Peyer's patch (tissue), 4 donors: ENCODE measurements at regions not wholly inside any gene's neighbourhood (a gene's known extent, or its start where the extent isn't known, plus 50 kb on each side); places are given as distances from the start of the nearest gene placed in this dataset.

ENCODE experiments used
- DNase-seq, 3 donors: peaks; one replicate each; pipeline ENCODE4 v3.0.0-alpha.2; 2017 to 2019
- H3K27ac ChIP-seq, 4 donors: fragments of 200-600 bp; sonication (generic); one replicate each; pipeline ENCODE4 v1.5.1; 2016 to 2019
- H3K27me3 ChIP-seq, 2 donors: fragments of 200-600 bp; sonication (generic); one replicate each; pipeline ENCODE4 v1.5.1; 2019
- H3K36me3 ChIP-seq, 3 donors: fragments of 200-600 bp; sonication (generic); one replicate each; pipeline ENCODE4 v1.5.1; 2016 to 2019
- H3K4me1 ChIP-seq, 4 donors: fragments of 200-600 bp; sonication (generic); one replicate each; pipeline ENCODE4 v1.5.1; 2016 to 2019
- H3K4me3 ChIP-seq, 4 donors: fragments of 200-600 bp; sonication (generic); 1 replicate in 3 of 4; 2 replicates in 1 of 4; pipeline ENCODE4 v1.5.1; 2016 to 2019; ENCODE audit warnings: mild to moderate bottlenecking in 1 of 4
- H3K9me3 ChIP-seq, 4 donors: fragments of 200-600 bp; sonication (generic); one replicate each; pipeline ENCODE4 v1.5.1; 2016 to 2019; ENCODE audit warnings: mild to moderate bottlenecking in 1 of 4
- POLR2A ChIP-seq, 2 donors: fragments of 450-650 bp; IDR thresholded peaks; one replicate each; pipeline ENCODE4 v1.5.1; 2017; ENCODE audit warnings: antibody characterized with exemption in 2 of 2, mild to moderate bottlenecking in 2 of 2, moderate library complexity in 2 of 2
- TF ChIP-seq, protein P1 (sequence below), 6 experiments: fragments of 450-650 bp in 4 of 6; fragments of 200-600 bp in 2 of 6; sonication (generic) in 1 of 6; IDR thresholded peaks; one replicate each; pipeline ENCODE4 v1.5.1; 2017 to 2019; ENCODE audit warnings: antibody characterized with exemption in 6 of 6, mild to moderate bottlenecking in 3 of 6, moderate library complexity in 1 of 6

DNA sequence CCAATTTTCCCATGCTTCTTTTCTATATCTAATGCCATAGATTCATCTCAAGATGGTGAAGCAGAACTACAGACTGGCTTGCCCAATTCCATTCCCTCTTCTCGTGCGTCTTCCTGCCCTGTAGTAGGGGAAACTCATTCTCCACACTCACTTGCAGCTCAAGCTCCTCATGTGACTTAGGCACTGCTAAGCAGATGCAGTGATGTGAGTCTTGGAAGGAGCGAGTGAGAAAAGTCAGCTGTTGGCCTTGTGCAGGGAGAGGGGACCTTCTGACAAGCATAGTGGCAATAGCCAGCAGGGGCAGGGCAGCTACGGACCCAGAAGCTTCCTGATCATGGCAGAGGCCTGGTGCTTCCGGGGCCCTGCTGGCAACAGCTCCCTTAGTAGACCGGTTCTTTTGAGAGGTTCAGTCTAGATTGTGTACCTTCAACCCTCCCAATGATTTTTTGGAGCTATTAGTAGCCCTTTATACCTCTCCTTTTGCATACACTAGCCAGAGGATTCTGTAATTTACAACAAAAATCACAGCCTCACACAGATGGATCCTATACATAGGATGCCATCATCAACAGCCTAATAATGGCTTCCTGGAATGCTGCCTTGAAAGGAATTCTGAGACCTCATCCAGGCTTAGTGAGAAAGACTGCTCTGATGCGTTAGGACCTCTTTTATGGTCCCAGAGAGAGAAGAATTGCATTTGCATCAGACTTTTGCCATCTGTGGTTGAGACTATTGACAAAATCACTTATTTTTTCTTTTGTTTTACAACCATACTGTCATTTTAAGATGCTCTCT, 121.5 kb upstream of the RIPOR2 start:
- no peak for TF ChIP-seq POLR2A (IDR thresholded peaks at IDR 0.05)
- TF ChIP-seq, protein P1, sequence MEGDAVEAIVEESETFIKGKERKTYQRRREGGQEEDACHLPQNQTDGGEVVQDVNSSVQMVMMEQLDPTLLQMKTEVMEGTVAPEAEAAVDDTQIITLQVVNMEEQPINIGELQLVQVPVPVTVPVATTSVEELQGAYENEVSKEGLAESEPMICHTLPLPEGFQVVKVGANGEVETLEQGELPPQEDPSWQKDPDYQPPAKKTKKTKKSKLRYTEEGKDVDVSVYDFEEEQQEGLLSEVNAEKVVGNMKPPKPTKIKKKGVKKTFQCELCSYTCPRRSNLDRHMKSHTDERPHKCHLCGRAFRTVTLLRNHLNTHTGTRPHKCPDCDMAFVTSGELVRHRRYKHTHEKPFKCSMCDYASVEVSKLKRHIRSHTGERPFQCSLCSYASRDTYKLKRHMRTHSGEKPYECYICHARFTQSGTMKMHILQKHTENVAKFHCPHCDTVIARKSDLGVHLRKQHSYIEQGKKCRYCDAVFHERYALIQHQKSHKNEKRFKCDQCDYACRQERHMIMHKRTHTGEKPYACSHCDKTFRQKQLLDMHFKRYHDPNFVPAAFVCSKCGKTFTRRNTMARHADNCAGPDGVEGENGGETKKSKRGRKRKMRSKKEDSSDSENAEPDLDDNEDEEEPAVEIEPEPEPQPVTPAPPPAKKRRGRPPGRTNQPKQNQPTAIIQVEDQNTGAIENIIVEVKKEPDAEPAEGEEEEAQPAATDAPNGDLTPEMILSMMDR (IDR thresholded peaks at IDR 0.05) = no peak

DNA sequence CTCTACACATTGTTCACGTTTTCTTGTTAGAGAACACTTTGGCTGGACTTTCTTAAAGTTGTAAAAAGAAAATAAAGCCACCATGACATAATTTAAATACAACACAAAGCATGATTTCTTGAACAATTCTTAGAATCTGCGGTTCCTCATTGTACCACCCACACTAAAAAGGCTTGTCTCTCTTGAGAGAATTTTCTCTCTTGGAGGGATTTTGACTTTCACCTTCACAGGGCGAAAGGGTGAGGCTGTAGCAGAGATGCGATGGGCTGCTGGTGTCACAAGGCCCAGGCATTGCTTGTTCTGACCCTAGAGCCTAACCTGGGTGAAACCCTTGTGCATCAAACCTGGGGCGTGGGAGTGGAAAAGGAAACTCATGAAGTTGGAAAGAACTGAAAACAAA, 122.7 kb upstream of the RIPOR2 start:
- TF ChIP-seq POLR2A (IDR thresholded peaks at IDR 0.05) = no peak
- TF ChIP-seq, protein P1 (IDR thresholded peaks at IDR 0.05) = no peak
- peaks cover 0 to 2% (median 0%) of the 10 kb centered on the region in 4 donors for H3K4me1 ChIP-seq
- no peak overlapping the region for H3K4me3 ChIP-seq
- no peaks in the 10 kb centered on the region for H3K27me3 ChIP-seq
- H3K9me3 ChIP-seq = no peaks in the 10 kb centered on the region
- H3K36me3 ChIP-seq = no peaks in the 10 kb centered on the region
- H3K27ac ChIP-seq = no peak overlapping the region
- no peak for DNase-seq

More for the DNA sequence above, 121.5 kb upstream of the RIPOR2 start:
- DNase-seq = no peak
- Histone ChIP-seq H3K36me3 (no peaks in the 10 kb centered on the region), H3K27ac (no peak overlapping the region), H3K4me1 (peaks cover 0 to 2% (median 0%) of the 10 kb centered on the region in 4 donors), H3K9me3 (no peaks in the 10 kb centered on the region), H3K4me3 (no peak overlapping the region), H3K27me3 (no peaks in the 10 kb centered on the region)

DNA sequence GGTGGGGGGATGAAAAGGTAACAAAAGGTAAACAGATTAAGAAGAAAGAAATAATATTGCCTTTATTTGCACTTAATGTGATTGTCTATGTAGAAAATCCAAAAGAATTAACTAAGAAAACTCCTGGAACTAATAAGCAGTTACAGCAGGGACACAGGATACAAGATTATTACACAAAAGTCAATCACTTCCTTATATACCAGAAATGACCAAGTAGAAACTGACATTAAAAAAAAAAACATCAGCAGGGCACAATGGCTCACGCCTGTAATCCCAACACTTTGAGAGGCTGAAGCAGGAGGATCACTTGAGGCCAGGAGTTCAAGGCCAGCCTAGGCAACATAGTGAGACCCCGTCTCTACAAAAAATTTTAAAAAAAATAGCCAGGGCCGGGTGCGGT, 123.2 kb upstream of the RIPOR2 start:
- H3K4me1 ChIP-seq = no peaks in the 10 kb centered on the region
- no peaks in the 10 kb centered on the region for H3K27me3 ChIP-seq
- no peaks in the 10 kb centered on the region for H3K36me3 ChIP-seq
- no peak overlapping the region for H3K27ac ChIP-seq
- no peak for TF ChIP-seq POLR2A (IDR thresholded peaks at IDR 0.05)
- TF ChIP-seq, protein P1 (IDR thresholded peaks at IDR 0.05) = no peak
- no peak overlapping the region for H3K4me3 ChIP-seq
- no peaks in the 10 kb centered on the region for H3K9me3 ChIP-seq
- DNase-seq = no peak

DNA sequence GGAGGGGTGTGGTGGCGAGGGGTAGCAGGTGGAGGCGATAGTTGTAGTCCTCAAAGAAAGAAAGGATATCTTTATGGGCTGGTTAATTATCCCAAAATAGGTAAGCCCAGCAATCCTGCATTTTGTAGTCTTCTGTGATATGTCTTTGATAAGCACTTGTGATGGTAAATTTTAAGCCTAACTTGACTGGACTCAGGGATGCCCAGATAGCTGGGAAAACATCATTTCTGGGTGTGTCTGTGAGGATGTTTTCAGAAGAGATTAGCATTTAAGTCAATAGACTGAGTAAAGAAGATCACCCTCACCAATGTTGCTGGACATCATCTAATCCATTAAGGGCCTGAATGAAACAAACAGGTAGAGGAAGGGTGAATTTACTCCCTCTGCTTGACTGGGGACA, 124.8 kb upstream of the RIPOR2 start:
- H3K4me1 ChIP-seq = no peaks in the 10 kb centered on the region
- no peaks in the 10 kb centered on the region for H3K36me3 ChIP-seq
- H3K4me3 ChIP-seq = no peak overlapping the region
- no peak for TF ChIP-seq POLR2A (IDR thresholded peaks at IDR 0.05)
- TF ChIP-seq, protein P1 (IDR thresholded peaks at IDR 0.05) = no peak
- no peak overlapping the region for H3K27ac ChIP-seq
- H3K27me3 ChIP-seq = no peaks in the 10 kb centered on the region
- H3K9me3 ChIP-seq = no peaks in the 10 kb centered on the region
- DNase-seq = no peak

DNA sequence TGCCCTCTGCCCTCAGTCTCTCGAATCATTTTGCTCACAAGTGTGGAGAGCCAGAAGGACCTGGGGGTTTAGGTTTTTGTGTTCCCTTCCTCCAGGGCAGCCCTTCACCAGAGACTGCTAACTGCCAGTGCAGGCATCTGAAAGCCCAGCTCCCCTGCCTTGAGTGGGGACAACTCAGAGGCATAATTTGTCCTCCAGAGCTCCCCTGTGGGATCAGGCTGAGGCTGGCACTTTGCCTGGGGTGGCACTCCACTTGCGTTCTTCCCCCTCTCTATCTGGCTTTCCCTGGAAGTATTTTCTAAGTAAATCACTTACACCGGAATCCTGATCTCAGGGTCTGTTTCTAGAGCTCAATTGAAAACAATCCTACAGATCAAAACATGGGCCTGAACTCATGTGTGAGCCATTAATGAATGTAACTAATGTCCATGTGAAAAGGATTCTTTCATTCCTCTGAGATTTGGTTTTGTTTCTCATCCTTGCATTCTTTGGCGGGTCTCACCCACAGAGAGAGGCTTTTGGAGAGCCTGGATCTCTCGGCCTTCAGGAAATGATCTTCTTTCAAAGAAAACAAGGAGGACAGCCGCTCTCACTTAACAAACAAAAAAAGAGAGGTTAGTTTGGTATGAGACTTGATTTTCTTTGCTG, 125.7 kb upstream of the RIPOR2 start:
- Histone ChIP-seq H3K9me3 (no peaks in the 10 kb centered on the region), H3K27me3 (no peaks in the 10 kb centered on the region), H3K4me1 (no peaks in the 10 kb centered on the region), H3K4me3 (no peak overlapping the region), H3K27ac (no peak overlapping the region), H3K36me3 (no peaks in the 10 kb centered on the region)
- no peak for DNase-seq
- TF ChIP-seq, protein P1 (IDR thresholded peaks at IDR 0.05) = no peak
- no peak for TF ChIP-seq POLR2A (IDR thresholded peaks at IDR 0.05)
